Effector memory CD4-positive, alpha-beta T cell (primary cell): ENCODE measurements at regions not wholly inside any gene's neighbourhood (a gene's known extent, or its start where the extent isn't known, plus 50 kb on each side); places are given as distances from the start of the nearest gene placed in this dataset.

Experiments used
- DNase-seq, 3 donors: peaks; one replicate each; pipeline ENCODE4 v3.0.0-alpha.2; 2020
- H3K27ac ChIP-seq: 2 replicates; pipeline ENCODE4 v1.7.0; 2013; ENCODE audit warnings: mild to moderate bottlenecking, low read length, moderate library complexity; ENCODE audit not compliant: insufficient read depth, poor library complexity, severe bottlenecking
- H3K27me3 ChIP-seq: replicated peaks from 2 replicates; pipeline ENCODE4 v1.7.0; 2013; ENCODE audit warnings: mild to moderate bottlenecking, low read length; ENCODE audit not compliant: insufficient read depth, control insufficient read depth, poor library complexity, severe bottlenecking
- H3K36me3 ChIP-seq: 2 replicates; pipeline ENCODE4 v1.7.0; 2013; ENCODE audit warnings: mild to moderate bottlenecking, low read length, moderate library complexity; ENCODE audit not compliant: control insufficient read depth, insufficient read depth
- H3K4me1 ChIP-seq: 2 replicates; pipeline ENCODE4 v1.7.0; 2013; ENCODE audit warnings: low read length, mild to moderate bottlenecking; ENCODE audit not compliant: control insufficient read depth, insufficient read depth, poor library complexity, severe bottlenecking
- H3K4me3 ChIP-seq: 2 replicates; pipeline ENCODE4 v1.7.0; 2013; ENCODE audit warnings: low read length, low read depth, mild to moderate bottlenecking; ENCODE audit not compliant: insufficient read depth, poor library complexity, severe bottlenecking
- H3K9me3 ChIP-seq: 2 replicates; pipeline ENCODE4 v1.7.0; 2013; ENCODE audit warnings: mild to moderate bottlenecking, low read length, moderate library complexity; ENCODE audit not compliant: control insufficient read depth

GRCh38 chr13:40095695-40096356, 440.4 kb downstream of the COG6 start:
- no peaks in the 10 kb centered on the region for H3K27me3 ChIP-seq
- peaks cover 9% of the 10 kb centered on the region for H3K4me1 ChIP-seq
- no peak overlapping the region for H3K4me3 ChIP-seq
- no peak overlapping the region for H3K27ac ChIP-seq
- H3K36me3 ChIP-seq, result no peaks in the 10 kb centered on the region
- no peak for DNase-seq
- no peaks in the 10 kb centered on the region for H3K9me3 ChIP-seq

GRCh38 chr13:40096357-40096901, 441.0 kb downstream of the COG6 start:
- Histone ChIP-seq H3K27me3 (no peaks in the 10 kb centered on the region), H3K27ac (no peak overlapping the region), H3K36me3 (no peaks in the 10 kb centered on the region), H3K4me1 (peaks cover 9% of the 10 kb centered on the region), H3K4me3 (no peak overlapping the region), H3K9me3 (no peaks in the 10 kb centered on the region)
- DNase-seq, result peak in 1 of 3 donors; percentile 9

GRCh38 chr13:40098246-40098645, 442.8 kb downstream of the COG6 start:
- no peak overlapping the region for H3K27ac ChIP-seq
- H3K27me3 ChIP-seq, result no peaks in the 10 kb centered on the region
- no peak for DNase-seq
- H3K9me3 ChIP-seq, result no peaks in the 10 kb centered on the region
- no peak overlapping the region for H3K4me3 ChIP-seq
- H3K4me1 ChIP-seq, result peaks cover 13% of the 10 kb centered on the region
- H3K36me3 ChIP-seq, result no peaks in the 10 kb centered on the region

GRCh38 chr13:40101708-40102359, 446.4 kb downstream of the COG6 start:
- Histone ChIP-seq H3K4me1 (peaks cover 3% of the 10 kb centered on the region), H3K27ac (no peak overlapping the region), H3K36me3 (no peaks in the 10 kb centered on the region)

GRCh38 chr13:40102360-40102727, 446.9 kb downstream of the COG6 start:
- Histone ChIP-seq H3K27ac (no peak overlapping the region), H3K9me3 (no peaks in the 10 kb centered on the region), H3K4me3 (no peak overlapping the region), H3K4me1 (peaks cover 3% of the 10 kb centered on the region), H3K27me3 (no peaks in the 10 kb centered on the region), H3K36me3 (no peaks in the 10 kb centered on the region)
- no peak for DNase-seq

More at GRCh38 chr13:40101708-40102359, 446.4 kb downstream of the COG6 start:
- Histone ChIP-seq H3K9me3 (no peaks in the 10 kb centered on the region), H3K4me3 (no peak overlapping the region), H3K27me3 (no peaks in the 10 kb centered on the region)
- DNase-seq, result no peak

- H3K27ac ChIP-seq, result no peak overlapping the region
- peak in 1 of 3 donors; percentile 25 for DNase-seq
- peaks cover 3% of the 10 kb centered on the region for H3K4me1 ChIP-seq
- no peak overlapping the region for H3K4me3 ChIP-seq
- H3K36me3 ChIP-seq, result no peaks in the 10 kb centered on the region
- H3K9me3 ChIP-seq, result no peaks in the 10 kb centered on the region
- H3K27me3 ChIP-seq, result no peaks in the 10 kb centered on the region
Measured at GRCh38 chr13:40102854-40103253, 447.4 kb downstream of the COG6 start.

GRCh38 chr13:40103864-40104263, 448.4 kb downstream of the COG6 start:
- H3K27ac ChIP-seq, result no peak overlapping the region
- H3K27me3 ChIP-seq, result no peaks in the 10 kb centered on the region
- peaks cover 3% of the 10 kb centered on the region for H3K4me1 ChIP-seq
- H3K9me3 ChIP-seq, result no peaks in the 10 kb centered on the region
- H3K36me3 ChIP-seq, result no peaks in the 10 kb centered on the region
- no peak for DNase-seq
- no peak overlapping the region for H3K4me3 ChIP-seq

- Histone ChIP-seq H3K4me3 (no peak overlapping the region), H3K4me1 (peaks cover 3% of the 10 kb centered on the region), H3K9me3 (no peaks in the 10 kb centered on the region), H3K27ac (no peak overlapping the region), H3K36me3 (no peaks in the 10 kb centered on the region), H3K27me3 (no peaks in the 10 kb centered on the region)
- no peak for DNase-seq
Measured at GRCh38 chr13:40105231-40105630, 449.8 kb downstream of the COG6 start.

- no peaks in the 10 kb centered on the region for H3K27me3 ChIP-seq
- no peak for DNase-seq
- no peaks in the 10 kb centered on the region for H3K9me3 ChIP-seq
- H3K4me3 ChIP-seq, result no peak overlapping the region
- H3K36me3 ChIP-seq, result no peaks in the 10 kb centered on the region
- no peaks in the 10 kb centered on the region for H3K4me1 ChIP-seq
- no peak overlapping the region for H3K27ac ChIP-seq
Measured at GRCh38 chr13:40109351-40109844, 453.9 kb downstream of the COG6 start.

GRCh38 chr13:40113643-40114304, 458.3 kb downstream of the COG6 start:
- no peaks in the 10 kb centered on the region for H3K27me3 ChIP-seq
- H3K4me3 ChIP-seq, result no peak overlapping the region
- H3K9me3 ChIP-seq, result no peaks in the 10 kb centered on the region
- DNase-seq, result no peak
- no peak overlapping the region for H3K27ac ChIP-seq
- H3K36me3 ChIP-seq, result no peaks in the 10 kb centered on the region
- H3K4me1 ChIP-seq, result no peaks in the 10 kb centered on the region
